ENCODE measurements at regions not wholly inside any gene's neighbourhood (a gene's known extent, or its start where the extent isn't known, plus 50 kb on each side); places are given as distances from the start of the nearest gene placed in this dataset.

DNA sequence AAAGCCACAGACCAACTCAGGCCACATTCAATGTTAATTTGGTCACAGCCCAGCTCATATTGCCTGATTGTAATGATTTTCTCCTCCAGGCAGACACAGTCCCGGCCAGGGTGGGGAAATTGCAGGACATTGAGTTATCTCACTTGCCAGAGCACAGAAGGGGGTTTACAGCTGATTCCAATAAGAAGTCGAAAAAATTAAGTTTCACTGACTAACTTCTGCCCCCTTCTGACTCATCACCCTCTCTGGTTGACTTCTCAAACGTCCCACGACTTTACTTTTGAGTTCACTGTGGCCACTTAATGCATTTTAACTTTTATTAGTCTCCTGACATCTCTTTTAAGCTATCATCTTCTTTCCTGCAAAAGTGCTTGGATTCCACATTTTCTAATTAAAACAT is 321.4 kb upstream of the WWC1 start:
- DNase-seq, result no peak

DNA sequence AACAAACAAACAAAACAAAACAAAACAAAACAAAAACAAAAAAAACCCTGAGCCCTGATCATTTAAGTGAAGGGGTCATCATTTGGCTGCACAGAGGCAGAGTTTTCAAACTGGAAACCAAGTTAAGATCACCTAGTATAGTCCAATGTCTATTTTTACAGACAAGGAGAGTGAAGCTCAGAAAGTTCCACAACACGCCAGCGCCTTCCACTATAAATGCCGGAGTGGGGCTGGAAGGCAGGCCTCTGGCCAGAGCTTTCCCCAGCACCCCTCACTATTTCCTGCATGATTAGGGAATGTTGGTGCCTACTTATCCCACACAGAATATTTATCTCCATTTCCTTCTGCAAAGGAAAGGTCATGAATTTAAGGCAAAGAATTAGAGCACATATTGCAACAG is 319.7 kb upstream of the WWC1 start:
- no peak for DNase-seq

DNA sequence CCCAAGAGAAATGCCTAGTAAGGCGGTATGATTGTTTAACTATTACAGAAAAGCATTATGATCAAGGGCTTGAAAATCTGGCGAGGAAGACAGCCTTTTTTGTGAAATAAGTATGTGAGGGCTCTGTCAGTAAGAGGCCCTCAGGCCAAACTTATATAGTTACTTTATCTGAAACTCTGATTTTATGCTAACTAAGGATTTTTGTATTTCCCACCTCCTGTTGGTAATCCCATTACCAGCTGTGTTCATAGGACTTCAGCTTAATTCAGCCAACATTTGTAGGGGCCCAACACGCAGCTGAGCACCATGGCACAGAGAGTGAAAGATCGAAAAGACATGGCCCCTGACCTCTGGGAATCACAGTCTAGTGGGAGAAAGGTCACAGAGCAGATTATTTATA is 318.3 kb upstream of the WWC1 start:
- DNase-seq, result no peak

DNA sequence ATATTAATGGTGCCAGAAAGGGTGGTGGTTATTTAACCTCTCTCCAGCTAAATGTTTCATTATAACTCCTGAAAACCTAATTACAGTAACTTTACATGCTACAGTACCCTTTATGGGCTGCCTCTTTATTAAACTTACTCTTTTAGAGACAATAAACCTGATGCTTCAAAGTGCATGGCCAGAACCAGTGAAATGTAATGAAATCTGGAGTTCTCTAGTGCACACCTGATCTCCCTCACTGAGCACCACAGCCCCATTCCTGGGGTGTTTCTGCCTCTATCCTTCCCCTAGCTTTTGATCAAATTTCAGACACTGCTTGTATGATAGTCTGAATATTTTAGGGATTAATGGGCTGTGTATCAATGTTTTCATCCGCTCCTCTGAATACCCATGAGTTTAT is 306.5 kb upstream of the WWC1 start:
- DNase-seq, result no peak

DNA sequence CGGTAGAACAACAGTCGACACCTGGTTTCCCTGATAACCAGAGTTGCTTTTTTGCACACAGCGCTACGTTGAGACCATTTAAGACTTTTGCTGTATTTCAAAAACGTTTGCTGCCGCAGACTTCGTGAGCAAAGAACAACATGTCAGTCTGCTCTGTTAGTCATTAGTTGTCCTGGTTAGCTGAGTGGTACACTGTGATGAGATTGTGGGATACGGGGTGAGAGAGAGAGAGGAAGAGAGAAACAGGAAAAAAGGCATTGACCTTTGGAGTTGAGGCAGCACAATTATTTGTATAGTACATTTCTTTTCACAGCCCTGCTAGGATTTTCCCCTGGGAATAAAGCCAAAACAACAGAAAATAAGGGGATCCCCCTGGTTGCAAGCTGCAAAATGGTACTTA is 306.1 kb upstream of the WWC1 start:
- DNase-seq, result no peak

DNA sequence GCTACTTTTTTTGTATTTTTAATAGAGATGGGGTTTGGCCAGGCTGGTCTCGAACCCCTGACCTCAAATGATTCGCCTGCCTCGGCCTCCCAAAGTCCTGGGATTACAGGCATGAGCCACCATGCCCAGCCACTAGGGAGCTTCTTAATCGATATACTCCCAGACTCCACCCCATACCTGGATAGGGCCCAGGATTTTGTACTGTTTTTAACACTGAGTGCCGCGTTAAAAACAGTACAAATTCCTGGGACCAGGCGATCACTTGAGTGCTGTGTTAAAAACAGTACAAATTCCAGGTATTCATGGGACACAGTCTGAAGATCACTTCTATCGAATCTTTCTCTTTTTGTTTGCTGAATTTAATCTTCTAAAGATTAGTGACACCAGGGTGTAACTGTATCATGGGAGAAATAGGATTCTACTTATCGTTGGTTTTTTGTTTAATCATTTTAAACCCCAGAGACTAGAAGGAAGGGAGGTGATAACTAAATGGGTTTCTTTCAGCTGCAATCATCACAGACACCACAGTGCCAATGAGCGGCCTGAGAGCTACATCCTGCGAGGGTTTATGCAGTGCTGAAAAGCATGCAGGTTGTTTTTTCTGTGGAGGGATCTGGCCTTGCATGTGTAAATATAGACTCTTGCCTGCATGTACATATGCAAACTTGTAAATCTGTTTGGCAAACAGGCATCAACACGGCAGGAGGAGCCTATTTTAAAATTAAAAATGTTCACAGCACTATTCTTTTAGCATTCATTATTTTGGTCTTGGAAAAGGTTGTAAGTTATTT is 303.8 kb upstream of the WWC1 start:
- no peak for DNase-seq

DNA sequence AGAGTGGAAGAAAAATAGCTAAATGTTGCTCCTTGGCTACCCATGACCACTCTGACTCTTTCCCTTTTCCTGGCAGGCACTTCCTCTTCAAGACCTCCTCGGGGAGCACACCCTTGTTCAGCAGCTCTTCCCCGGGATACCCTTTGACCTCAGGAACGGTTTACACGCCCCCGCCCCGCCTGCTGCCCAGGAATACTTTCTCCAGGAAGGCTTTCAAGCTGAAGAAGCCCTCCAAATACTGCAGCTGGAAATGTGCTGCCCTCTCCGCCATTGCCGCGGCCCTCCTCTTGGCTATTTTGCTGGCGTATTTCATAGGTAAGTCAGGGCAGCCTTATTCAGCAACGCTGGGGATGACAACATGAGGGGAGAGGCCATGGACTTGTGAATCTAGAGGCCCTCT is 298.6 kb upstream of the WWC1 start:
- DNase-seq, result no peak

DNA sequence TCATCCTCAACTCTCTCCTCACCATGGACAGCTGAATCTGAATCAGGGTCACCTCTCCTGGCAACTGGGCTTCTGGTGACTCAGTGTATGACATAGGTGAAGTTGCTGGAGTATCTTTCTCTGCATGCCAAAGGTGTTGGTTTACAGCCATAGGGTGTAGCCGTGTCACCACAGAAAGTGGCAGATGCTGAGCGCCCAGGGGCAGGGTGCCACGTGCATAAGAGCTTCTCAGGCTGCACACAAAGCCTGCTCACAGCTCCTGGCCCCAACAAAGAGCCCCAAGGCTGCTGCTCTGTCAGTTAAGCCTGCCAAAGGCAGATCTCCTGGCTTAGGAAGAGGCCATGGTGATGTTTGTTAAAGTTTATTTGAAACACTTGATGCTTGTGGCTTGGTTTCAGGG is 297.7 kb upstream of the WWC1 start:
- DNase-seq, result peak in 2 of 14 donors; percentile 9 to 28

DNA sequence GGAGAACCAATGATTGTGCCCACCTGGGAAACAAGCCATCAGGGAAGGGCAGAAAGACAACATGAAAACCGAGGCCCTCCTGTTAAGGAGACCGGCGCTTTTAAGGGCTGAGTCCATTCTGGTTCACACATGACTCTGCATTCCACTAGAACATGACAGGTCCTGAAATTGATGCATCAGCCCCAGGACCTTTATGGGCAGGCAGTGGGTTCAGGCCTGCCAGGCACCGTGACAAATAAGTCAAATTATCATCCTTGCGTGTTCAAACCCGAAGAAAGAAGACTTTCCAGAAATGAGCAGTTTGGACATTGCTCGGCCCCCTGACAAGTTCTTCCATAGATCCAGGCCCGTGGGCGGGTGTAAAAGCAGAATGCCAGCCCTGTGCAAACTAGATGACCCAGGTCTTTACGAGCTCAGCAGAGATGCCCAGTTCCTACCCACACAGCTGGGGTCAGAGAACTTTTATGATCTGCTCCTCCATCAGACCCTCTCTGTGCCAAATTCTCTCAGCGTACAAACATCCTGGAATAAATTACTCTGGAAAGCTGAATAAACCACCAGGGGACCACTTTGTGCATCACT is 295.5 kb upstream of the WWC1 start:
- DNase-seq, result no peak

DNA sequence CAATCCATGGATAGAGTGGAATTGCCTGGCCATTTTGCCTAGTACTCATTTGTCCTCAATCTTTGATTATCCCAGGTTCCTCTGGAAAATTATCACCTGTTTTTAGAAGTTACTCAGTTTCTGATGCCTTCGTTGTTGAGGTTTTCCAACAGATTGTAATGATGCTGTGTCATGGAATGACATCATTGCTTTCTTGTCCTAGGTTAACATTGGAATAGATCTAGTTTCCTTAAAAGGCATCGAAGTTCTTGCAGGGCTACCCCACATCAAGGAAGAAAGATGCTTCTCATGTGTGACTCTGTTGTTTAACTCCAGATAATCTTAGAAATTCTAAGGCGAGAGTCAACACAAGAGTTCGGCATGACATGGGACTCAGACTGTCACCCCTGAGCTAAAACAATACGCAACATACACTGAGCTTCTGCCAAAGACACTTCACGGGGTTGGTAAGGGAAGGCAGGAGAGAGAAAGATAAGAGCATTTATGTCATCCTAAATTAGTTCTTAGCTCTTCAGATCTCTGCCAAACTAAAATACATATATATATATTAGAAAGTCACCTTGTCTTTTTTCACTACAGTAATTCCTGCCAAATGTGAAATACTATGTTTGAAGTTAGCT is 293.2 kb upstream of the WWC1 start:
- DNase-seq, result no peak

DNA sequence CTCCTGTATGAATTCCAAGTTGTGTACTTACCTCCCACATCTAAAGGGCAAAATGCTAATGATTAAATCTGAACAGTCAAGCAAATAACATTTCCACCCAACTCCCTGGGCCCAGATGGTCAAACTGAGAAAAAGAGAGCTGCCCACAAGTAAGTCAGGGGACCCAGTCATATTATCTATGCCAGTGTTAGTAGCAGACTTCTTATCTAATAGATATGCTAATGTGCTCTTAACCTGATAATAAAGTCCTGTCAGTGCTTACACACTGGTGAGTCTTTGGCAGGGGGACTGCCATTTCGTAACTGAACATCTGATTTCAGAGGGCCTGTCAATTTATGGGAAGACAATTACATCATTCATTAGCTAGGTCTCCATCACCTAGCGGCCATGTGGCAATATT is 292.3 kb upstream of the WWC1 start:
- DNase-seq, result no peak

DNA sequence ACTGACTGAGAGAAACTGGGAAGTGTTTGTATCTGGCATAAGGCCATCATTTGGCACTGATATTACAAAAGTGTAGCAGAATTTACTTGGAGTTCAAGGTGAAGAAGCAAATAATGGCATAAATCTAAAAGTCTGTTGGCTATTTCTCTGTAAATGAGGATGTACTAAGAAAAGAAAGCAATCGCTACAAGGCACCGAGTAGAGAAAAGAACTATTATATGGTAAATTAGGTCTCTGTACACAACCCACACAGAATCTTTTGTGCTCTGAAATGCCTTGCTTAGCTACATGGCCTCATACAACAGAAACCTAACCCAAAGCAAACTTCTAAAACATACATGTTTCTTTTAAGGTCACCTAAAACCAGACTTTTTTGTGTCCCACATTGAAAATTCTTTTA is 290.1 kb upstream of the WWC1 start:
- DNase-seq, result no peak

DNA sequence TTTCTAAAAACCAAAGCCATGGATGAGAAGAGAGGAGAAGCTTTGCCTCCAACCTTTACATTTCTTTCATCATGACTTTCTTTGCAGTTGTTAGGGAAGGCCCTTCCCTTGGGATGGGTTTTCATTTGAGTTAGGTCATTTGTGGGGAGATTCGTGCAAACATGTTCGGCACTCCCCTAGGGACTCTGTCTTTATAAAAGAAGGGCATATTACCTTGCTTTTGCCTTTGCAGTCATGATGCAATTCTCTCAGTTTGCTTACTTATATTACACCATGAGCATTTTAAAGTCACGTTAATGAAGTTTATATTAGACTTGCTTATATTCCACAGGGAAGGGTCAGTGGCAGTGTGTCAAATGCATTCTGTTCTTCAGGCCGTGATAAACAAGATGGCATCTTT is 289.3 kb upstream of the WWC1 start:
- DNase-seq, result no peak

DNA sequence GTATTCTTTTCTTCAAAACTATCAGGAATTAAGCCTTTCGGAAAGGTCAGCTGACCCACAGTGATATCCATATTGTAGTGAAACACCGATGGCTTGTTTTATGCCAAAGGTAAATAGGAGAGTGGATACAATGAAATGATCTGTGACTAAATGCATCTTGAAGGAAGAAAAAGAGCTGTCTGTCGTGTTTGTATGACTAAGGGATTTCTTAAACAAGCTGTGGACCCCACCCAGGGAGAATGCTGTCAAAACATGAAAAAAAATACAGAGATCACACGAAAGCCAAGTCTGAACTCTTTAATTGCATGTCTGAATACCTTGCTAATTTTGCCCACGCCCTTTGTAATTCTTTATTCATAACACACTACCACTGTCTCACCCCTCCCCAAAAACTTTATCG is 286.4 kb upstream of the WWC1 start:
- no peak for DNase-seq

DNA sequence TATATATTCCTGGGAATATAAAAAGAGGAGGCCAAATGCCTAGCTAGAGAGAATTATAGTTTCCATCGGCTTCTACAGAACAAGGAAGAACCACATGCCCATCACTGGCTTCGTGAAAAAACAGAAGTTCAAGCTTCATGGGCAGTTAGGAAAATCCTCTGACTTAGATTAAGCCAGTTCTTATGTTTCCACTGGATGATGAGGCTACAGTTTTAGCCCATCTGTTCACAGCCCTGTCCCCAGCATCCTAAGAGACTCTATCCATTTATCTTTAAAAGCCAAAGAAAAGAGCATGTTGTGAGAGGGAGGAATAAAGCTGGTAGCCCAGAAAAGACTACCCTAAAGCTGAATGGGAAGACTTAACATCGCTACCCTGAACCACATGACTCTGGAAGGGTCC is 285.5 kb upstream of the WWC1 start:
- no peak for DNase-seq

DNA sequence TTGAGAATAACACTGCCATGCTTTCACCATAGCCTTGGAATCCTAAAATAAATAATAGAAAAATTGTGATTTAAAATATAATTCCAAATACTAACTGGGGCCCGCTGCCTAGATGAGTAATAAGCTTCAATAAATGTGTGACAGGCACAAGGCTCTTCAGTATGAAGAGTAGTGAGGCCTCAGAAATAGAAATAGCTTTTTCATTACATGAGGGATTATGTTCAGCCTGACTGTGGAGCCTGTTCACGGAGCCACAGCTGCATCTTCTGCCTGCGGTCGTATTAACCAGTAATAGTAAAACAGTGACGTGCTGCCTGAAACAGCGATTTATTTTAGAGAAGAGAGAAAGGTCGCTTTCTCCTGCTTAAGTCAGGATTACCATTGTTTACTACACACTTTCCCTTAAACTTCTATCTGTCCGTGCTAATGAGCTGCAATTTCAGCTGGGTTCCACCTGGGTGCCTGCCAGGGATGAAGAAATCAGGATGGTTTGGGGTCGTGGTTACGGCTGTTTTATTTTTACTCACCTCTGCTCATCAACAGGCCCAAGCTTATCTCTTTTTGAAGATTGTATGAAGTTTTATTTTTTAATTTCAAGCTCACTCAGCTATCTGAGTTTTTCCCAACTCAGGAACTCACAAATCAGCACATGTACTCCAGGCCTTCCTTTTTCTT is 284.9 kb upstream of the WWC1 start:
- no peak for DNase-seq

DNA sequence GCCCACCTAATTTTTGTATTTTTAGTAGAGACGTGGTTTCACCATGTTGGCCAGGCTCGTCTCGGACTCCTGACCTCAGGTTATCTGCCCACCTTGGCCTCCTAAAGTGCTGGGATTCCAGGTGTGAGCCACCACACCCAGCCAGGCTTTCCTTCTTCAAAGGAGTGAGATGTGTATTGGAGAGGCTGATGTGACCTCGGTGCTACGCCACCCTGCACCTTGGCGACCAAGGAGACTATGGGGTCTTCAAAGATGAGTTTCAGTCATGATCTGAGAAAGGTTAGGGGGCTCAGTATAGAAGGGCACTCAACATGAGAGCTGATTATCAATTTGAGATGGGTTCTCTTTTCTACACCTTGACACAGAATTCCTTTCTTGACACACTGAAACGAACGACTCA is 284.2 kb upstream of the WWC1 start:
- no peak for DNase-seq

DNA sequence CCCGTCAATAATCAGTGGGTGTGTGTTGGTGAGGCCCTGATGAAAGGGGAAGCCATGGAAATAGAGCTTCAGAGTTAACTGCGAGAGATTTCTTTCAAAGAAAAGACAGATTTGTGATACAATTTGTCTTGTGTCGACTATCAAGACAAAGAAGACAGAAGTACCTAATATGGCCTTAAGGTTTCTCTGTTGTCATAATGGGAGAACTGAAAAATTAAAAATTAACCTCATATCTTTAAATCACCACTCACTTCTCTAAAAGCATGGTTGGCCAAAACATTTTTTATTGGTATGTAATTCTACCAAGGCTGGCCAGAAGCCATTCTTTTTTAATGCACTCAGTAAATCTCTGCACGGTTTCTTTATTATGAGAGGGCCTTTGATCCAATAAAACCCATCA is 282.9 kb upstream of the WWC1 start:
- DNase-seq, result no peak

DNA sequence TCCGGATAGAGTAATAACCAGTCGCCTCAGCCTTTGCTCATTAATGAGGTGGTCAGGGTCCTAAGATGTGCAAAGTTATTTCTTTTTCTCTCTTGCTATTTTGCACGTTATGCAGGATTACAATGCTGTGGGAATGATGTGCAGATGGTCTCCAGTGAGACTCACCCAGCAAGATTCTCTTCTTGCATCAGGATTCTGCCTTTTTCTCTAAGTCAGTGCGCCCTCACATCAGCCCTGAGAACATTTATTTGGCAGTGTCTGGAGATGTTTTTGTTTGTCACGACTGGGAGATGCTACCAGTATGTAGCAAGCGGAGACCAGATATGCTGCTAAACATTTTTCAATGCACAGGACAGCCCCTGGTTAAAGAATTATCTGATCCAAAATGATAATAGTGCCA is 280.3 kb upstream of the WWC1 start:
- DNase-seq, result no peak

DNA sequence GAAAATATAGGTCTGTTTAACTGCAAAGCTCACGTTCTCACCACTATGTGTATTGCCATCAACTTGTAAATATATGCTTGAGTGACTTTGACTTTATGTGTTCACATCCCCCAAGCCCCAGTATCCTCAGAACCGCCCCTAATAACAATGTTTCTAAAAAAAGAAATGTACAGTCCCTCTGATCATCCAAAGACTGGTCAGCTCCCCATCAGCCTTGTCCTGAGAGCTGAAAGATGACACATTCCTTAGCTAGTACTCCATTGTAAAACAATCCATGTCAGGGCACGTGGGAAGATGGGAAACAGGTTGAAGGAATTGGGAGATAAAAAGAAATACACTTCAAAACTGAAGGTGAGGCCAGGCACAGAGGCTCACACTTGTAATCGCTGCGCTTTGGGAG is 279.4 kb upstream of the WWC1 start:
- no peak for DNase-seq

DNA sequence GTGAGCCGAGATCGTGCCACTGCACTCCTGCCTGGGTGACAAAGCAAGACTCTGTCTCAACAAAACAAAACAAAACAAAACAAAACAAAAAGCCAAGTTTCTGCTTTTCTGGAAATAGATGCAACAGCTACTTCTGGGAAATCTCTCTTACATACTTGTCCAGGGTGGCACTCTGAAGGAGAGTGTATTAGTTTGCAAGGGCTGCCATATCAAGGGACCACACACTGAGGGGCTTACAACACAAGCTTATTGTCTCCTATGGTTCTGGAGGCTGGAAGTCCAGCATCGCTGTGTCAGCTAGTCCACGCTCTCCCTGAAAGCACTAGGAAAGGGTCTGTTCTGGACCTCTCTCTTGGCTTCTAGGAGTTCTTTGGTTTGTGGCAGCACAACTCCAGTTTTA is 277.9 kb upstream of the WWC1 start:
- DNase-seq, result no peak

DNA sequence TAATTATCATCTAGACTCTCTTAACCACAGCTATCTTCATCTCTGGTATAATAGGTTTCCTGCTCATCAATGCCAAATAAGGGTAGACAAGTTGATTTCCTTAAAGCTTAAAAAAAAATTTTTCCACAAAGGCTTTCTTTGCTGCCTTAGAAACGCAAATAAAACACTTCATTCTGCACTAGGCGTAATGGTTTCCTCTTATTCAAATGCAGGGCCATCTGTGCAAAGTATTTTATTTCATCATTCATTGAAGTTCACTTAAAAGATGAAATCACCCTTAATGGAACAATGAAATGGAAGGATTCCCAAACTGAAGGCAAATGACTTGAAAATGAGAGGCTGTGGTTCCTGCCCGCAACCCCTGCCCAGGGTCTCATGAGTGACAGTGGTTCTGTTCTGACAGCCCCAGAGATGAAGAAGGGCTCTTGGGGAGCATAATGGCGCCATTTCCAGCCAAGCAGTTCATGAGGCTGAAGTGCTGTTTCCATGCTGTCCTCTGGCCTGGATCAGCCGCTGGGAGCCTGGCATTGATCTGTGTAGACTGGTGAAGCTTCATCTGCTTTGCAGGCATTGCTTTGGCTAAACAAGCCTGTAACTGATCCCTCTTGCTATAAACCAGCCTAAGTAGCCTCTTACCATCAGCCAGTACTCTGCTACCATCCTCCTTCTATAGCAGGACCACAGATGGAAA is 276.9 kb upstream of the WWC1 start:
- no peak for DNase-seq

DNA sequence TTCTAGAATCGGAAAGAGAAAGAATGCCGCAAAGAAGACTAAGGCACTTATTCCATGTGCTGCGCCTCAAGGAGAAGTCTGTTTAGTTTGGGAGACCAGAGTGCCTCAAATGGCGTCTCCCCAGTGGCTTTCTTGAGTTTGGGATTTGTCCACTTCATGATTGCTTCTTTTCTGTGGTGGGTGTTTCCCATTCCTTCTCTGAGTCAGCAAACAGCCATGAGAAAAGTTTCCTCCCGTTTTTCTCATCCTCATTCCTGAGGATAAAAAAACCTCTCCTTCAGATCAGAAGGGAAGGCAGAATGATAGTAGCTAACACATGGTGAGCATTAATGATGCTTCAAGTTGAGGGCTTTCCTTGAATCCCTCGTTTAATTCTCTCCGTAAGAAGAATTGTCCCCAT is 275.9 kb upstream of the WWC1 start:
- no peak for DNase-seq
